HG02943 (cell line): ENCODE measurements at regions not wholly inside any gene's neighbourhood (a gene's known extent, or its start where the extent isn't known, plus 50 kb on each side); places are given as distances from the start of the nearest gene placed in this dataset.

Experiments
- ATAC-seq: cut with Tn5 transposase; IDR thresholded peaks from one replicate; pipeline ENCODE4 v1.9.1; 2021; ENCODE audit warnings: mild to moderate bottlenecking, low read depth, moderate library complexity; ENCODE audit not compliant: unreplicated experiment

- no peak for ATAC-seq
These were observed 263.0 kb downstream of the NEDD1 start for GRCh38 chr12:97169889-97170567.

GRCh38 chr12:97173688-97174410 is 266.8 kb downstream of the NEDD1 start:
- ATAC-seq = no peak

GRCh38 chr12:97177481-97177880 is 270.4 kb downstream of the NEDD1 start:
- no peak for ATAC-seq

GRCh38 chr12:97181571-97182265 is 274.7 kb downstream of the NEDD1 start:
- no peak for ATAC-seq

- ATAC-seq = no peak
These were observed 275.7 kb downstream of the NEDD1 start for GRCh38 chr12:97182769-97183168.

- ATAC-seq = no peak
These were observed 277.2 kb downstream of the NEDD1 start for GRCh38 chr12:97184127-97184773.

- no peak for ATAC-seq
These were observed 277.0 kb upstream of the RMST start for GRCh38 chr12:97185567-97185966.

- no peak for ATAC-seq
These were observed 268.1 kb upstream of the RMST start for GRCh38 chr12:97194546-97194945.

GRCh38 chr12:97200181-97200580 is 262.4 kb upstream of the RMST start:
- ATAC-seq = no peak

GRCh38 chr12:97203408-97203807 is 259.2 kb upstream of the RMST start:
- no peak for ATAC-seq

- ATAC-seq = no peak
These were observed 252.6 kb upstream of the RMST start for GRCh38 chr12:97209997-97210396.

GRCh38 chr12:97211416-97211930 is 251.1 kb upstream of the RMST start:
- ATAC-seq = no peak

GRCh38 chr12:97216848-97217247 is 245.8 kb upstream of the RMST start:
- no peak for ATAC-seq

GRCh38 chr12:97222391-97222790 is 240.2 kb upstream of the RMST start:
- ATAC-seq = no peak

GRCh38 chr12:97223419-97223818 is 239.2 kb upstream of the RMST start:
- ATAC-seq = no peak

GRCh38 chr12:97229004-97229403 is 233.6 kb upstream of the RMST start:
- no peak for ATAC-seq

- ATAC-seq = no peak
These were observed 227.5 kb upstream of the RMST start for GRCh38 chr12:97235102-97235501.

GRCh38 chr12:97246368-97246767 is 216.2 kb upstream of the RMST start:
- ATAC-seq = no peak

- no peak for ATAC-seq
These were observed 212.1 kb upstream of the RMST start for GRCh38 chr12:97250483-97250882.

GRCh38 chr12:97257726-97258125 is 204.9 kb upstream of the RMST start:
- no peak for ATAC-seq

- ATAC-seq = no peak
These were observed 203.5 kb upstream of the RMST start for GRCh38 chr12:97259098-97259497.
